ENCODE measurements at regions not wholly inside any gene's neighbourhood (a gene's known extent, or its start where the extent isn't known, plus 50 kb on each side); places are given as distances from the start of the nearest gene placed in this dataset.
"Not testable (repeated sequence)": the region's sequence is repeated elsewhere in the genome, so short reads cannot be mapped to it uniquely, and the experiment has no call there.

GRCh38 chr21:8377093-8377841, 2144.1 kb upstream of the TPTE start:
- H3K27me3 ChIP-seq (ENCODE audit: control insufficient read depth in 1 of 2, insufficient read depth in 2 of 2, low read length in 1 of 2); H3K27ac ChIP-seq (ENCODE audit: low read depth in 1 of 2, low read length in 2 of 2); H3K4me1 ChIP-seq (ENCODE audit: control insufficient read depth in 1 of 2, insufficient read depth in 2 of 2, low read length in 2 of 2); H3K9me3 ChIP-seq (ENCODE audit: control insufficient read depth, low read length); H3K4me3 ChIP-seq (ENCODE audit: low read length in 2 of 2); H3K36me3 ChIP-seq (ENCODE audit: control insufficient read depth in 1 of 2, insufficient read depth in 2 of 2, low read length in 1 of 2); intact Hi-C loops (cut with DNase I); DNase-seq: not testable (repeated sequence)
- WGBS, 2 donors, result no CpG with 5 or more reads among the region's 22 CpGs
- ATAC-seq (ENCODE audit: low FRiP score), result peak; percentile 88

GRCh38 chr21:8380419-8381079, 2140.8 kb upstream of the TPTE start:
- H3K4me3 ChIP-seq (ENCODE audit: low read length in 2 of 2); H3K9me3 ChIP-seq (ENCODE audit: control insufficient read depth, low read length); H3K4me1 ChIP-seq (ENCODE audit: control insufficient read depth in 1 of 2, insufficient read depth in 2 of 2, low read length in 2 of 2); intact Hi-C loops (cut with DNase I); H3K36me3 ChIP-seq (ENCODE audit: control insufficient read depth in 1 of 2, insufficient read depth in 2 of 2, low read length in 1 of 2); H3K27ac ChIP-seq (ENCODE audit: low read depth in 1 of 2, low read length in 2 of 2); DNase-seq; H3K27me3 ChIP-seq (ENCODE audit: control insufficient read depth in 1 of 2, insufficient read depth in 2 of 2, low read length in 1 of 2): not testable (repeated sequence)
- peak; percentile 84 for ATAC-seq (ENCODE audit: low FRiP score)
- WGBS, 2 donors, result no CpG with 5 or more reads among the region's 21 CpGs

GRCh38 chr21:8388169-8388939, 2133.0 kb upstream of the TPTE start:
- H3K36me3 ChIP-seq (ENCODE audit: control insufficient read depth in 1 of 2, insufficient read depth in 2 of 2, low read length in 1 of 2); intact Hi-C loops (cut with DNase I); H3K9me3 ChIP-seq (ENCODE audit: control insufficient read depth, low read length); H3K27me3 ChIP-seq (ENCODE audit: control insufficient read depth in 1 of 2, insufficient read depth in 2 of 2, low read length in 1 of 2); H3K4me1 ChIP-seq (ENCODE audit: control insufficient read depth in 1 of 2, insufficient read depth in 2 of 2, low read length in 2 of 2); H3K4me3 ChIP-seq (ENCODE audit: low read length in 2 of 2); H3K27ac ChIP-seq (ENCODE audit: low read depth in 1 of 2, low read length in 2 of 2); DNase-seq: not testable (repeated sequence)
- ATAC-seq (ENCODE audit: low FRiP score), result peak; percentile 100
- WGBS, 2 donors, result no CpG with 5 or more reads among the region's 107 CpGs

- intact Hi-C loops (cut with DNase I); H3K27me3 ChIP-seq (ENCODE audit: control insufficient read depth in 1 of 2, insufficient read depth in 2 of 2, low read length in 1 of 2); H3K36me3 ChIP-seq (ENCODE audit: control insufficient read depth in 1 of 2, insufficient read depth in 2 of 2, low read length in 1 of 2); H3K9me3 ChIP-seq (ENCODE audit: control insufficient read depth, low read length); H3K4me1 ChIP-seq (ENCODE audit: control insufficient read depth in 1 of 2, insufficient read depth in 2 of 2, low read length in 2 of 2); DNase-seq; H3K27ac ChIP-seq (ENCODE audit: low read depth in 1 of 2, low read length in 2 of 2); ATAC-seq (ENCODE audit: low FRiP score); H3K4me3 ChIP-seq (ENCODE audit: low read length in 2 of 2): not testable (repeated sequence)
- no CpG with 5 or more reads among the region's 40 CpGs for WGBS, 2 donors
Observed at GRCh38 chr21:8388940-8389238, 2132.5 kb upstream of the TPTE start.

- intact Hi-C loops (cut with DNase I); H3K27me3 ChIP-seq (ENCODE audit: control insufficient read depth in 1 of 2, insufficient read depth in 2 of 2, low read length in 1 of 2); H3K4me3 ChIP-seq (ENCODE audit: low read length in 2 of 2); H3K36me3 ChIP-seq (ENCODE audit: control insufficient read depth in 1 of 2, insufficient read depth in 2 of 2, low read length in 1 of 2); H3K4me1 ChIP-seq (ENCODE audit: control insufficient read depth in 1 of 2, insufficient read depth in 2 of 2, low read length in 2 of 2); ATAC-seq (ENCODE audit: low FRiP score); DNase-seq; H3K9me3 ChIP-seq (ENCODE audit: control insufficient read depth, low read length); H3K27ac ChIP-seq (ENCODE audit: low read depth in 1 of 2, low read length in 2 of 2): not testable (repeated sequence)
- WGBS, 2 donors, result no CpG with 5 or more reads among the region's 97 CpGs
Observed at GRCh38 chr21:8390550-8391171, 2130.7 kb upstream of the TPTE start.

- H3K4me3 ChIP-seq (ENCODE audit: low read length in 2 of 2); H3K4me1 ChIP-seq (ENCODE audit: control insufficient read depth in 1 of 2, insufficient read depth in 2 of 2, low read length in 2 of 2); intact Hi-C loops (cut with DNase I); DNase-seq; ATAC-seq (ENCODE audit: low FRiP score); H3K27me3 ChIP-seq (ENCODE audit: control insufficient read depth in 1 of 2, insufficient read depth in 2 of 2, low read length in 1 of 2); H3K36me3 ChIP-seq (ENCODE audit: control insufficient read depth in 1 of 2, insufficient read depth in 2 of 2, low read length in 1 of 2); H3K27ac ChIP-seq (ENCODE audit: low read depth in 1 of 2, low read length in 2 of 2); H3K9me3 ChIP-seq (ENCODE audit: control insufficient read depth, low read length): not testable (repeated sequence)
- WGBS, 2 donors, result no CpG with 5 or more reads among the region's 59 CpGs
Observed at GRCh38 chr21:8394380-8394779, 2127.0 kb upstream of the TPTE start.

GRCh38 chr21:8395992-8396391, 2125.4 kb upstream of the TPTE start:
- H3K27me3 ChIP-seq (ENCODE audit: control insufficient read depth in 1 of 2, insufficient read depth in 2 of 2, low read length in 1 of 2); H3K4me3 ChIP-seq (ENCODE audit: low read length in 2 of 2); DNase-seq; H3K36me3 ChIP-seq (ENCODE audit: control insufficient read depth in 1 of 2, insufficient read depth in 2 of 2, low read length in 1 of 2); H3K4me1 ChIP-seq (ENCODE audit: control insufficient read depth in 1 of 2, insufficient read depth in 2 of 2, low read length in 2 of 2); ATAC-seq (ENCODE audit: low FRiP score); H3K27ac ChIP-seq (ENCODE audit: low read depth in 1 of 2, low read length in 2 of 2); H3K9me3 ChIP-seq (ENCODE audit: control insufficient read depth, low read length); intact Hi-C loops (cut with DNase I): not testable (repeated sequence)
- no CpG with 5 or more reads among the region's 71 CpGs for WGBS, 2 donors

- intact Hi-C loops (cut with DNase I); H3K27ac ChIP-seq (ENCODE audit: low read depth in 1 of 2, low read length in 2 of 2); H3K27me3 ChIP-seq (ENCODE audit: control insufficient read depth in 1 of 2, insufficient read depth in 2 of 2, low read length in 1 of 2); ATAC-seq (ENCODE audit: low FRiP score); DNase-seq; H3K4me1 ChIP-seq (ENCODE audit: control insufficient read depth in 1 of 2, insufficient read depth in 2 of 2, low read length in 2 of 2); H3K9me3 ChIP-seq (ENCODE audit: control insufficient read depth, low read length); H3K36me3 ChIP-seq (ENCODE audit: control insufficient read depth in 1 of 2, insufficient read depth in 2 of 2, low read length in 1 of 2); H3K4me3 ChIP-seq (ENCODE audit: low read length in 2 of 2): not testable (repeated sequence)
- WGBS, 2 donors, result no CpG with 5 or more reads among the region's 66 CpGs
Observed at GRCh38 chr21:8398870-8399437, 2122.4 kb upstream of the TPTE start.
